Caco-2 (cell line): ENCODE measurements at regions not wholly inside any gene's neighbourhood (a gene's known extent, or its start where the extent isn't known, plus 50 kb on each side); places are given as distances from the start of the nearest gene placed in this dataset.

Experiments
- BruUV-seq: library from RNA; stranded (reverse); fragments of 400-500 nt; replicated peaks from 2 replicates; lab custom pipeline; 2021; lab: Mats Ljungman, UMichigan
- CTCF ChIA-PET: fragments of 300-600 bp; sonication (Branson Sonifier 250); formaldehyde crosslinking; loops from one replicate; lab custom pipeline; 2022; ENCODE audit warnings: antibody characterized with exemption; lab: Charles Lee
- POLR2A ChIA-PET: fragments of 300-600 bp; sonication (Branson Sonifier 250); formaldehyde crosslinking; loops from one replicate; lab custom pipeline; 2022; ENCODE audit warnings: antibody characterized with exemption; lab: Charles Lee
- DNase-seq, 2 experiments: peaks; one replicate each; pipeline versions ENCODE4 v3.0.0 to v3.0.0-alpha.2; 2020 to 2022
- H3K27me3 ChIP-seq: replicated peaks from 2 replicates; pipeline ENCODE4 v1.6.0; 2011; ENCODE audit warnings: low read length; ENCODE audit not compliant: control insufficient read depth, insufficient read depth
- H3K36me3 ChIP-seq: 2 replicates; pipeline ENCODE4 v1.5.1; 2011; ENCODE audit warnings: low read length; ENCODE audit not compliant: control insufficient read depth, insufficient read depth
- H3K4me1 ChIP-seq: fragments of 250-450 bp; sonication (Bioruptor Pico); 2 replicates; pipeline ENCODE4 v1.5.1; 2020; ENCODE audit warnings: mild to moderate bottlenecking
- H3K4me3 ChIP-seq: 2 replicates; pipeline ENCODE4 v1.5.1; 2011; ENCODE audit warnings: low read depth, mild to moderate bottlenecking, control low read depth, low read length
- H3K9me3 ChIP-seq: fragments of 250-450 bp; sonication (Bioruptor Pico); 2 replicates; pipeline ENCODE4 v1.5.1; 2020; ENCODE audit warnings: mild to moderate bottlenecking, moderate library complexity
- H3K27ac Mint-ChIP-seq: one replicate; pipeline ENCODE4 v1.8.0; 2022; ENCODE audit warnings: mixed read lengths; ENCODE audit not compliant: unreplicated experiment
- H3K27me3 Mint-ChIP-seq: one replicate; pipeline ENCODE4 v1.8.0; 2022; ENCODE audit warnings: mixed read lengths; ENCODE audit not compliant: insufficient read depth, unreplicated experiment
- H3K36me3 Mint-ChIP-seq: one replicate; pipeline ENCODE4 v1.8.0; 2022; ENCODE audit warnings: mild to moderate bottlenecking, mixed read lengths; ENCODE audit not compliant: insufficient read depth, unreplicated experiment
- H3K4me1 Mint-ChIP-seq: one replicate; pipeline ENCODE4 v1.8.0; 2022; ENCODE audit warnings: low read depth, mixed read lengths; ENCODE audit not compliant: unreplicated experiment
- H3K4me3 Mint-ChIP-seq: one replicate; pipeline ENCODE4 v1.8.0; 2022; ENCODE audit warnings: mild to moderate bottlenecking, moderate library complexity, mixed read lengths; ENCODE audit not compliant: unreplicated experiment
- H3K9me3 Mint-ChIP-seq: one replicate; pipeline ENCODE4 v1.8.0; 2022; ENCODE audit warnings: mixed read lengths; ENCODE audit not compliant: unreplicated experiment
- CTCF ChIP-seq, 2 experiments: fragments of 200-600 bp in 1 of 2; IDR thresholded peaks; 1 replicate in 1 of 2; 2 replicates in 1 of 2; pipeline versions ENCODE4 v1.5.1 to v1.8.0; 2011 to 2022; ENCODE audit warnings: antibody characterized with exemption in 1 of 2, control low read depth in 1 of 2, inconsistent platforms in 1 of 2, low read depth in 1 of 2, low read length in 1 of 2, mild to moderate bottlenecking in 1 of 2, moderate library complexity in 1 of 2; ENCODE audit not compliant: insufficient read depth in 1 of 2, severe bottlenecking in 1 of 2, unreplicated experiment in 1 of 2
- intact Hi-C: fragments of 100-400 bp; cut with micrococcal nuclease; formaldehyde crosslinking; loops from one replicate; pipeline ENCODE4 v1.10.0; 2022; ENCODE audit not compliant: unreplicated experiment

DNA sequence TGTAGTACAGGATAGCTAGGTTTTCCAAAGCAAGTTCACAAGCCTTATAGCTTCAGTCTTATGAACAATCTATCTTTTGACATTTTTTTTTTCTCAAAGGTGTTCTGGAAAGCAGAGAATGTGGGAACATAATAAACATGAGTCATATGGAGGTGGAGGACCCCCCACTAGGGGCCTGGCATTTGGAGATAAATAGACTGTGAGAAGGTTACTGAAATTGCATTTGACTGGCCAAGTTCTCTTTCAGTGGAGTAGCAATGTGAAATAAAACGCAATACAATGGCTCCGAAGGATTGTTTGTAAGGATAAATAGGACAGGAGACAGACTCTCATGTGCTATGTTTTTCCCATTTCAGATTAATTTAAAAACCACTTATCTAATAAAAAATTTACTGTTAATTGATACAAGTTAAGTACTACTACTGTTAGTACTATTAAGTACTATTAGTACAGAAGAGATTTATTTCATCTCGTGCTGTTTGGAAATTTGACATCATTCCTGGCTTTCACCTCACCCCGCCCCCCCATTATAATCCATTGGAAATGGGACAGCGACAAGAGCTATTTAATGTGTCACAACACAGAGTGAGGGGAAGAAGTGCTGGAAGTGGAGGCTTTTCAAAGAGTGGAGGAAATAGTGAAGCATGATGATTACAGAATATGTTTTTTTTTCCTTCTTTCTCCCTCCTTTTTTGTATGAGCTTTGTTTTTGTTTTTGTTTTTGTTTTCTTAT is 122.6 kb upstream of the ID4 start:
- no TSS peak for BruUV-seq

DNA sequence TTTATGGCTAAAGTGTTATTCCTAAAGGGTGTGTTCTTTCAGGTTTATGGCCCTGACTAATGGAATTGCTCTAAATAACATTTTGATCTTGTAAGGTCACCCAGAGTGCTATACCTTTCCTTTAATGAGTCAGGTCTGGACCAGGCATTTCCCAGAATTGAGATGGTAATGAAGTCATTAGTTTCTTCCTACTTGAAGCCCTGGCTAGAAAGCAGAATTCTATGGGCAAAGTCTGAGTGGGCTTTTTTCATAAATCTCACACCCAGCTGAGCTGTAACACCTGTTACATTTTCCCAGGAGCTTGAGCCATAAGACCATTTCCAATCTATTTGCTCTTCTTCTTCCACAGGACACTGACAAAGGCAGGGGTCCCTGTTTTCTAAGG is 122.0 kb upstream of the ID4 start:
- H3K4me1 ChIP-seq = no peaks in the 10 kb centered on the region
- Mint-ChIP-seq H3K4me3 (no peak overlapping the region), H3K9me3 (no peaks in the 10 kb centered on the region), H3K4me1 (no peaks in the 10 kb centered on the region), H3K36me3 (no peaks in the 10 kb centered on the region), H3K27ac (no peak overlapping the region), H3K27me3 (peaks cover 5% of the 10 kb centered on the region)
- H3K4me3 ChIP-seq = no peak overlapping the region
- POLR2A ChIA-PET = no interaction called here
- no TSS peak for BruUV-seq
- CTCF ChIA-PET = no interaction called here
- H3K9me3 ChIP-seq = no peaks in the 10 kb centered on the region
- no peaks in the 10 kb centered on the region for H3K36me3 ChIP-seq
- H3K27me3 ChIP-seq = no peaks in the 10 kb centered on the region
- no peak for TF ChIP-seq CTCF (IDR thresholded peaks at IDR 0.05; ENCODE audit: insufficient read depth in 1 of 2, low read depth in 1 of 2, low read length in 1 of 2, severe bottlenecking in 1 of 2, unreplicated experiment in 1 of 2)
- intact Hi-C loops = loop anchor here (10.0 kb wide), 1 partner anchor 140 kb away; no protein-coding TSS in a partner anchor
- no peak for DNase-seq

More for the DNA sequence above, 122.6 kb upstream of the ID4 start:
- TF ChIP-seq CTCF (IDR thresholded peaks at IDR 0.05; ENCODE audit: insufficient read depth in 1 of 2, low read depth in 1 of 2, low read length in 1 of 2, severe bottlenecking in 1 of 2, unreplicated experiment in 1 of 2) = no peak
- DNase-seq = no peak
- intact Hi-C loops = loop anchor here (10.0 kb wide), 1 partner anchor 140 kb away; no protein-coding TSS in a partner anchor
- Histone ChIP-seq H3K9me3 (no peaks in the 10 kb centered on the region), H3K4me3 (no peak overlapping the region), H3K4me1 (no peaks in the 10 kb centered on the region), H3K36me3 (no peaks in the 10 kb centered on the region), H3K27me3 (no peaks in the 10 kb centered on the region)
- H3K9me3 Mint-ChIP-seq = no peaks in the 10 kb centered on the region
- no peaks in the 10 kb centered on the region for H3K4me1 Mint-ChIP-seq
- H3K27ac Mint-ChIP-seq = no peak overlapping the region
- H3K4me3 Mint-ChIP-seq = no peak overlapping the region
- no peaks in the 10 kb centered on the region for H3K36me3 Mint-ChIP-seq
- peaks cover 4% of the 10 kb centered on the region for H3K27me3 Mint-ChIP-seq
- ChIA-PET POLR2A (no interaction called here), CTCF (no interaction called here)

- Mint-ChIP-seq H3K36me3 (no peaks in the 10 kb centered on the region), H3K9me3 (no peaks in the 10 kb centered on the region), H3K27ac (no peak overlapping the region), H3K4me1 (no peaks in the 10 kb centered on the region), H3K27me3 (peaks cover 13% of the 10 kb centered on the region), H3K4me3 (no peak overlapping the region)
- no peaks in the 10 kb centered on the region for H3K36me3 ChIP-seq
- no peak for TF ChIP-seq CTCF (IDR thresholded peaks at IDR 0.05; ENCODE audit: insufficient read depth in 1 of 2, low read depth in 1 of 2, low read length in 1 of 2, severe bottlenecking in 1 of 2, unreplicated experiment in 1 of 2)
- no peaks in the 10 kb centered on the region for H3K27me3 ChIP-seq
- CTCF ChIA-PET = no interaction called here
- intact Hi-C loops = loop anchor here (10.0 kb wide), 1 partner anchor 135 kb away; no protein-coding TSS in a partner anchor
- H3K4me1 ChIP-seq = no peaks in the 10 kb centered on the region
- POLR2A ChIA-PET = no interaction called here
- no peak for DNase-seq
- BruUV-seq = no TSS peak
- no peaks in the 10 kb centered on the region for H3K9me3 ChIP-seq
- no peak overlapping the region for H3K4me3 ChIP-seq
These were observed 117.5 kb upstream of the ID4 start for GRCh38 chr6:19719691-19720128.
